SK-N-SH treated with all-trans-retinoic acid at 6 μM for 48 hours (cell line): ENCODE measurements at regions not wholly inside any gene's neighbourhood (a gene's known extent, or its start where the extent isn't known, plus 50 kb on each side); places are given as distances from the start of the nearest gene placed in this dataset.

ENCODE experiments used
- CSDC2 ChIP-seq: fragments of 250-450 bp; sonication (Bioruptor Pico); IDR thresholded peaks from 2 replicates; pipeline ENCODE4 v1.5.0; 2020; ENCODE audit warnings: mild to moderate bottlenecking, moderate library complexity
- GLIS3 ChIP-seq: fragments of 250-450 bp; sonication (Bioruptor Pico); IDR thresholded peaks from 2 replicates; pipeline ENCODE4 v1.5.0; 2020; ENCODE audit warnings: mild to moderate bottlenecking, moderate library complexity
- OSR1 ChIP-seq: fragments of 250-450 bp; sonication (Bioruptor Pico); IDR thresholded peaks from 2 replicates; pipeline ENCODE4 v1.8.0; 2022; ENCODE audit warnings: moderate library complexity, mild to moderate bottlenecking, inconsistent platforms
- SNAI2 ChIP-seq: fragments of 250-450 bp; sonication (Bioruptor Pico); IDR thresholded peaks from 2 replicates; pipeline ENCODE4 v1.5.0; 2020; ENCODE audit warnings: mild to moderate bottlenecking, moderate library complexity
- TCF4 ChIP-seq: fragments of 250-450 bp; sonication (Bioruptor Pico); IDR thresholded peaks from 2 replicates; pipeline ENCODE4 v1.8.0; 2021; ENCODE audit warnings: mild to moderate bottlenecking, moderate library complexity, borderline replicate concordance
- ZC3H10 ChIP-seq: fragments of 250-450 bp; sonication (Bioruptor Pico); IDR thresholded peaks from 2 replicates; pipeline ENCODE4 v1.5.1; 2021; ENCODE audit warnings: mild to moderate bottlenecking, moderate library complexity
- ZFP3 ChIP-seq: fragments of 250-450 bp; sonication (Bioruptor Pico); IDR thresholded peaks from 2 replicates; pipeline ENCODE4 v1.5.0; 2020; ENCODE audit warnings: mild to moderate bottlenecking, moderate library complexity
- ZNF8 ChIP-seq: fragments of 450-650 bp; formaldehyde crosslinking; IDR thresholded peaks from 2 replicates; pipeline ENCODE4 v1.5.0; 2020; ENCODE audit warnings: mild to moderate bottlenecking, moderate library complexity
- TF ChIP-seq, protein P1 (sequence below): fragments of 250-450 bp; sonication (Bioruptor Pico); IDR thresholded peaks from 2 replicates; pipeline ENCODE4 v1.8.0; 2020; ENCODE audit warnings: mild to moderate bottlenecking, moderate library complexity, borderline replicate concordance
- TF ChIP-seq, protein P2 (sequence below): fragments of 250-450 bp; sonication (Bioruptor Pico); IDR thresholded peaks from 2 replicates; pipeline ENCODE4 v1.5.1; 2020; ENCODE audit warnings: low read depth, mild to moderate bottlenecking, moderate library complexity

DNA sequence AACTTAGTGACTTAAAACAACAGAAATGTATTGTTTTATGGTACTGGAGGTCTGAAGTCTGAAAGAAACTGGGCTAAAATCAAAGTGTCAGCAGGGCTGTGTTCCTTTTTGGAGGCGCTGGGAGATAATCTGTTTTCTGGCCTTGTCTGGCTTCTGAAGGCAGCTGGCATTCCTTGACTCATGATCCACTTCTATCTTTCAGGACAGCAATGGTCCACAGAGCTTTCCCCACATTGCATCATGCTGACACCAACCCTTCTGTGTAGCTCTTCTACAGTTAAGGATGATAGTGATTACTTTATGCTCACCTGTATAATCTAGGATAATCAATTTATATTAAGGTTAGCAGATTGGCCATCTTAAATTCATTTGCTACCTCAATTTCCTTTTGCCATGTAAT lies 392.1 kb downstream of the TDRD15 start:
- TF ChIP-seq OSR1 (CRISPR knock-in tag), result no peak
- TF ChIP-seq ZC3H10 (CRISPR knock-in tag), result no peak
- no peak for TF ChIP-seq ZNF8
- TF ChIP-seq, protein P1, sequence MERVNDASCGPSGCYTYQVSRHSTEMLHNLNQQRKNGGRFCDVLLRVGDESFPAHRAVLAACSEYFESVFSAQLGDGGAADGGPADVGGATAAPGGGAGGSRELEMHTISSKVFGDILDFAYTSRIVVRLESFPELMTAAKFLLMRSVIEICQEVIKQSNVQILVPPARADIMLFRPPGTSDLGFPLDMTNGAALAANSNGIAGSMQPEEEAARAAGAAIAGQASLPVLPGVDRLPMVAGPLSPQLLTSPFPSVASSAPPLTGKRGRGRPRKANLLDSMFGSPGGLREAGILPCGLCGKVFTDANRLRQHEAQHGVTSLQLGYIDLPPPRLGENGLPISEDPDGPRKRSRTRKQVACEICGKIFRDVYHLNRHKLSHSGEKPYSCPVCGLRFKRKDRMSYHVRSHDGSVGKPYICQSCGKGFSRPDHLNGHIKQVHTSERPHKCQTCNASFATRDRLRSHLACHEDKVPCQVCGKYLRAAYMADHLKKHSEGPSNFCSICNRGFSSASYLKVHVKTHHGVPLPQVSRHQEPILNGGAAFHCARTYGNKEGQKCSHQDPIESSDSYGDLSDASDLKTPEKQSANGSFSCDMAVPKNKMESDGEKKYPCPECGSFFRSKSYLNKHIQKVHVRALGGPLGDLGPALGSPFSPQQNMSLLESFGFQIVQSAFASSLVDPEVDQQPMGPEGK (CRISPR knock-in tag), result no peak
- TF ChIP-seq TCF4, result no peak
- no peak for TF ChIP-seq GLIS3
- TF ChIP-seq, protein P2, sequence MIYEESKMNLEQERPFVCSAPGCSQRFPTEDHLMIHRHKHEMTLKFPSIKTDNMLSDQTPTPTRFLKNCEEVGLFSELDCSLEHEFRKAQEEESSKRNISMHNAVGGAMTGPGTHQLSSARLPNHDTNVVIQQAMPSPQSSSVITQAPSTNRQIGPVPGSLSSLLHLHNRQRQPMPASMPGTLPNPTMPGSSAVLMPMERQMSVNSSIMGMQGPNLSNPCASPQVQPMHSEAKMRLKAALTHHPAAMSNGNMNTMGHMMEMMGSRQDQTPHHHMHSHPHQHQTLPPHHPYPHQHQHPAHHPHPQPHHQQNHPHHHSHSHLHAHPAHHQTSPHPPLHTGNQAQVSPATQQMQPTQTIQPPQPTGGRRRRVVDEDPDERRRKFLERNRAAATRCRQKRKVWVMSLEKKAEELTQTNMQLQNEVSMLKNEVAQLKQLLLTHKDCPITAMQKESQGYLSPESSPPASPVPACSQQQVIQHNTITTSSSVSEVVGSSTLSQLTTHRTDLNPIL (CRISPR knock-in tag), result no peak
- TF ChIP-seq SNAI2 (CRISPR knock-in tag), result no peak
- TF ChIP-seq ZFP3 (CRISPR knock-in tag), result no peak
- no peak for TF ChIP-seq CSDC2 (CRISPR knock-in tag)
